ENCODE measurements at regions not wholly inside any gene's neighbourhood (a gene's known extent, or its start where the extent isn't known, plus 50 kb on each side); places are given as distances from the start of the nearest gene placed in this dataset.
"Not testable (repeated sequence)": the region's sequence is repeated elsewhere in the genome, so short reads cannot be mapped to it uniquely, and the experiment has no call there.

DNA sequence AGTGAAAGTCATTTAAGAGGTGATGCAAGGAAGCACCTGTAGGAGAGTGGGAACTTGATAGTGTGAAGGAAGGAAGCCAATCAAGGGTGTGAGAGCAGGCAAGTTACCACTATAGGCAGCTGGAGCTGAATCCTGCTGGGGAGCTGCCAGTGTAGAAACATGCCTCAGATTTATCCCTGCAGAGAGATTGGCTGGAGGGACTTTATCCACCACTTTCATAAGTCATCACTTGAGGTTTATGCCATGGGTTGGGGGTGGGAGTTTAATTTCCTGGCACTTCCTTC lies 443.6 kb downstream of the PLPP3 start:
- H3K4me1 Mint-ChIP-seq (ENCODE audit: low read depth): no peaks in the 10 kb centered on the region
- no peaks in the 10 kb centered on the region for H3K9me3 Mint-ChIP-seq
- no peak for DNase-seq
- H3K27ac Mint-ChIP-seq: no peak overlapping the region
- H3K27me3 Mint-ChIP-seq (ENCODE audit: low read depth): no peaks in the 10 kb centered on the region
- no peak overlapping the region for H3K4me3 Mint-ChIP-seq
- H3K36me3 Mint-ChIP-seq (ENCODE audit: insufficient read depth in 2 of 2): no peaks in the 10 kb centered on the region
- no peak for ATAC-seq (replicated peaks in 1 of 2)

DNA sequence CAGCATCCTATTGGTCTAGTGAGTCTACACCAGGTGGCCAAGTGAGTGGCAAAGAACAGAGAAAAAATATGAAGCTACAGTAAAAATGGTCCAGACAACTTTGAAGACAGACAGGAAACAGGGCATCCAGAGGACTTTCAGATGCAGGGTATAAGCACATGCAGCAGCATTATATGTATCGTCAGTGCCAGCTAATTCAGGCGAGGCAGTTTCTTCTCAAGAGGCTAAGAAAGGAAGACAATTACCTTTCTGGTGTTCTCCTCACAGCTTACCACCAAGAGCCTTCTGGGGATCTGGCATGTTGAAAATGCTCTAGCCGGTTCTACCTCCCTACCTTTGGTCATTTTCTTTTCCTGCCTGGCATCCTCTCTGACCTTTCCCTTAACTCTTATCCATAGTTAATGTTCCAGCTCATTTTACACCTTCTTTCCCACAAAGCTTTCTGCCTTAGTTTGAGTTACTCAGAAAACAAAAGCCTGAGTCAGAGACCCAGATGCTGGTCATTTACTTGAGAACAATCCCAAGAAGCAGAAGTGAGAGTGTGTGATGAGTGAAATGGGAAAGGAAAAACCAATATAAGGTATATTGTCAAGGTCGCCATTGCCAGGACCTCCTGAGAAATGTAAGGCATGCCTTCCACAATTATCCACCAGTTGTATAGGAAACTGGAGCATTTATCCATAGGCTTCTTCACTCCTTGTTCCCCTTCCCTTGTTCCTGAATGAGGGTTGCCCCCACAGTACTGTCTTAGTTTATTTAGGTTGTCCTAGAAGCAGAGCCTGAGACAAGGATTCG lies 444.1 kb downstream of the PLPP3 start:
- Mint-ChIP-seq H3K27ac (no peak overlapping the region), H3K4me3 (no peak overlapping the region), H3K36me3 (ENCODE audit: insufficient read depth in 2 of 2) (no peaks in the 10 kb centered on the region), H3K4me1 (ENCODE audit: low read depth) (no peaks in the 10 kb centered on the region), H3K9me3 (no peaks in the 10 kb centered on the region), H3K27me3 (ENCODE audit: low read depth) (no peaks in the 10 kb centered on the region)
- no peak for ATAC-seq (replicated peaks in 1 of 2)
- no peak for DNase-seq

DNA sequence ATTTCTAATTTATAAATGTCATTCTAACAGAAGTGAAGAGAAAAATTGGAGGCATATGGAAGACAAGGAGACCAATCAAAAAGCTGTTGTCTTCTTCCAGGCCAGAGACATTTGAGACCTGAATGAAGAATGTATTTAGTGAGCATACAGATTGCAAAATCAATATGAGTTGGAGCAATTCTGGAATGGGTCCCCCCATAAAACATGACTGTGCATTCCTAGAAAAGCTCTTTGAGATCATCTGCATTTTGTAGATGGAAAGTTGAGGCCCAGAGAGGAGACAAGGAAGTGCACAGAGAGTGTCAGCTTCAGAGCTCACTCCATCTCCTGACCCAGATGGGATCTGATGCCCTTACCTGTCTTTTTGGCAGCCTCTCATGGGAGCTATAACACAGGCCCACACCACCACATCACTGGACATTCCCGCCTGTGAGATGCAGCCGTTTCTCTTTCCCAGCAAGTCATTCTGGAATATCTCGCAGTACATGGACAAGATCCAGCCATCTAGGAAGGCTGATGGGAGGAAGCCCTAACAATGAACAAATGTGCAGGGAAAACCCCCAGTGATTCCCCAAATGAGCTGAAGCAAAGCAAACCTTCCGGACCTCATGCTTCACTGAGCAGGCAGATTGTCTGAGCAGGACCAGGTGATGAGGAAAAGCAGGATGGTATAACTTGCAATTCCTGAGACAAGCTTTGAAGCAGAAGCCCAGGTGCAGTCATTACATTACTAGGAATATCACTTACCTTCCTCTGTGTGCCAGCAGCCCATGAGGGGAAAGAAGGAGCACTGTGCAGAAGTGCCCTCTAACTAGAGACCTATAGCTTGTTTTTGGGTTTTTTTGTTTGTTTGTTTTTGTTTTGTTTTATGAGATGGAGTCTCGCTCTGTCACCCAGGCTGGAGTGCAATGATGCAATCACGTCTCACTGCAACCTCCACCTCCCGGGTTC lies 445.6 kb downstream of the PLPP3 start:
- no peaks in the 10 kb centered on the region for H3K4me1 Mint-ChIP-seq (ENCODE audit: low read depth)
- H3K27me3 Mint-ChIP-seq (ENCODE audit: low read depth): no peaks in the 10 kb centered on the region
- H3K27ac Mint-ChIP-seq: no peak overlapping the region
- no peaks in the 10 kb centered on the region for H3K36me3 Mint-ChIP-seq (ENCODE audit: insufficient read depth in 2 of 2)
- DNase-seq: no peak
- peaks cover 2% of the 10 kb centered on the region in 2 donors for H3K9me3 Mint-ChIP-seq
- no peak overlapping the region for H3K4me3 Mint-ChIP-seq
- ATAC-seq (replicated peaks in 1 of 2): no peak

DNA sequence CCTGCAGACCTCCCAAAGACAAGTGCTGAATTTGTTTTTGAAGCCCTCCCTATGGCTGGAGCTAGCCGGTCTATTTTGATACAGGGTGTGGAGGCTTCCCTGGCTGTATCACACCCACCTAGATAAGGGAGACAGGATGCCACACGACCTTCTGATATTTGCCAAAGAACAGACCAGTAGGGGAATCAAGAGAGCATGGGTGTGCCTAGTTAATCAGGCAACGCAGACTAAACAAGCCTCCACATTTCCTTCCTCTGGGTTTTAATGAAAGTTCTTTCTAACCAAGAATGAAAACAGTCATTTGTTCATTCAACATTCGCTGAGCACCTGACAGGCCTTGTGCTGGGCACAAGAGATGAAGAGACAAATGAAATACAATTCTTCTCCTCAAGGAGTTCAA lies 446.8 kb downstream of the PLPP3 start:
- Mint-ChIP-seq H3K36me3 (ENCODE audit: insufficient read depth in 2 of 2) (no peaks in the 10 kb centered on the region), H3K27me3 (ENCODE audit: low read depth) (no peaks in the 10 kb centered on the region), H3K4me3 (no peak overlapping the region), H3K9me3 (peaks cover 2 to 4% of the 10 kb centered on the region in 2 donors), H3K4me1 (ENCODE audit: low read depth) (no peaks in the 10 kb centered on the region), H3K27ac (no peak overlapping the region)
- DNase-seq (no peak), ATAC-seq (replicated peaks in 1 of 2) (no peak)

DNA sequence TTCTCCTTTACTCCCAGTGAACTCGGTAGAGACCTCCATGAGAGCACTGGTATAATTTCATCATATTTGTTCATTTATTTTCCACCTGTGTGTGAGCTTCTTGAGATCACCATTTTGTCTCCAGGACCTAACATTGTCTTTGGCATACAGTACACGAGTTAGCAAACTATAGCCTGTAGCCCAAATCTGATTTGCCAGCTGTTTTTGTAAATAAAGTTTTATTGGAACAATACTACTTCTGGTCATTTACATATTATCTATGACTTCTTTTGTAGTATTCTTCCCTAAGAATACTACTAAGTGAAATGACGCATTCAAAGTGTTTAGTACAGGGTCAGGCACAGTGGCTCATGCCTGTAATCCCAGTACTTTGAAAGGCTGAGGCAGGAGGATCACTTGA lies 449.5 kb downstream of the PLPP3 start:
- H3K27me3 Mint-ChIP-seq (ENCODE audit: low read depth): no peaks in the 10 kb centered on the region
- H3K27ac Mint-ChIP-seq: no peak overlapping the region
- ATAC-seq (replicated peaks in 1 of 2): no peak
- no peak for DNase-seq
- H3K4me1 Mint-ChIP-seq (ENCODE audit: low read depth): no peaks in the 10 kb centered on the region
- no peak overlapping the region for H3K4me3 Mint-ChIP-seq
- H3K9me3 Mint-ChIP-seq: peaks cover 4 to 6% of the 10 kb centered on the region in 2 donors
- H3K36me3 Mint-ChIP-seq (ENCODE audit: insufficient read depth in 2 of 2): no peaks in the 10 kb centered on the region

DNA sequence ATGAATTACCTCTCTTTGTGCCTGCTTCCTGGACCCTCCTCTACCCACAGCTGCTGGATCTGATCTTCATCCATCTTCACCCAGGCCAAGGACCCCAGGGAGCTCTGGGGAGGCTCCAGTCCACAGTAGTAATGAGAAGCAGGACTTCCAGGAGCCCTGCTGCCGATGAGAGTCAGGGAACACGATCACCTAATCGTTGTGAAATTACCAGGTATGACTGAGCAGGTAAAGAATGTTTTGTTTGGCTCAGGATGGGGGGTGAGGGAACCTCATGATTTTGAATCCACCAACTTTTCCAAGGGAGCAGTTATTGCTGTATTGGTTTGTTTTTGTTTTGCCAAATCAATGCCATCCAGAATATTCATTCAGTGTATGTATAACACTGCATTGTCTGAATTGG lies 454.0 kb downstream of the PLPP3 start:
- H3K27ac Mint-ChIP-seq: no peak overlapping the region
- ATAC-seq (replicated peaks in 1 of 2): no peak
- H3K36me3 Mint-ChIP-seq (ENCODE audit: insufficient read depth in 2 of 2): no peaks in the 10 kb centered on the region
- H3K4me3 Mint-ChIP-seq: no peak overlapping the region
- no peaks in the 10 kb centered on the region for H3K4me1 Mint-ChIP-seq (ENCODE audit: low read depth)
- no peaks in the 10 kb centered on the region for H3K27me3 Mint-ChIP-seq (ENCODE audit: low read depth)
- peaks cover 8 to 11% of the 10 kb centered on the region in 2 donors for H3K9me3 Mint-ChIP-seq
- no peak for DNase-seq

DNA sequence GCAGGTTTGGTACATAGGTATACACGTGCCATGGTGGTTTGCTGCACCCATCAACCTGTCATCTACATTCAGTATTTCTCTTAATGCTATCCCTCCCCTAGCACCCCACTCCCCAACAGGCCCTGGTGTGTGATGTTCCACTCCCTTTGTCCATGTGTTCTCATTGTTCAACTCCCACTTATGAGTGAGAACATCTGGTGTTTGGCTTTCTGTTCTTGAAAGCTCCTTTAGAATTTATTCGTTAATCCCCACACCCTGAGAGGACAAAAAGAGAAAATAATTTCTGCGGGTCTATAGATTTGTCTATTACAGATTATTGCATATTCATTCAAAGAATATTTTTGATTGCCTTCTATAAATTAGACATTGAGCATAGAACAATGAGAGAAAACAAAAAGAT lies 455.5 kb downstream of the PLPP3 start:
- DNase-seq: no peak
- Mint-ChIP-seq H3K4me1 (ENCODE audit: low read depth) (no peaks in the 10 kb centered on the region), H3K27me3 (ENCODE audit: low read depth) (no peaks in the 10 kb centered on the region), H3K4me3 (no peak overlapping the region), H3K27ac (no peak overlapping the region), H3K9me3 (peaks cover 6 to 9% of the 10 kb centered on the region in 2 donors), H3K36me3 (ENCODE audit: insufficient read depth in 2 of 2) (no peaks in the 10 kb centered on the region)
- ATAC-seq (replicated peaks in 1 of 2): no peak

DNA sequence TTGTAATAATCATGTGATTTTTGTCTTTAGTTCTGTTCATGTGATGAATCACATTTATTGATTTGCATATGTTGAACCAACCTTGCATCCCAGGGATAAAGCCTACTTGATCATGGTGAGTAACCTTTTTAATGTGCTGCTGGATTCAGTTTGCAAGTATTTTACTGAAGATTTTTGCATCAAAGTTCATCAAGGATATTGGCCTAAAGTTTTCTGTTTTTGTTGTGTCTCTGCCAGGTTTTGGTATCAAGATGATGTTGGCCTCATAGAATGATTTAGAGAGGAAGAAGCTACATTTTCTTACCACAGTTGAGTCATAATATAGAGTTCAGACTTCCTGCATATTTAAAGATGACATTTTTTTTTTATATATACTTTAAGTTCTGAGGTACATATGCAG lies 455.9 kb downstream of the PLPP3 start:
- peaks cover 4 to 9% of the 10 kb centered on the region in 2 donors for H3K9me3 Mint-ChIP-seq
- DNase-seq (no peak), ATAC-seq (replicated peaks in 1 of 2) (no peak)
- H3K4me3 Mint-ChIP-seq: no peak overlapping the region
- H3K27ac Mint-ChIP-seq: no peak overlapping the region
- no peaks in the 10 kb centered on the region for H3K36me3 Mint-ChIP-seq (ENCODE audit: insufficient read depth in 2 of 2)
- H3K4me1 Mint-ChIP-seq (ENCODE audit: low read depth): no peaks in the 10 kb centered on the region
- no peaks in the 10 kb centered on the region for H3K27me3 Mint-ChIP-seq (ENCODE audit: low read depth)

DNA sequence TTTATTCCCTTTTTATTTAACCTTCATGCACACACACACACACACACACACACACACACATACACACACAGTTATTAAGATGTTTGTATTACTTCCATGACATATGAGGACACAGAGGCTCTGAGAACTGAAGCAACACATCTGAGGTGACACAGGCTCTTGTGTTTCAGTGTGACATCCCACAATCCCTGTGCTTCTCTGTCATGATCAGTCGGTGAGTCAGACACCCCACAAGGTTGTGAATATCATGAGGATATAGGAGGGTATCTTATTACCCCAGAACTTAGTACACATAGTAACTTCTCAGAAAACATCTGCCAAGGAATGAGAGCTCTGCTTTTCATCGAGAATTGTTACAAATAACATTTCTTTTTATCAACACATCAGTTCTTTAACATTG lies 459.3 kb downstream of the PLPP3 start:
- Mint-ChIP-seq H3K4me3 (no peak overlapping the region), H3K27ac (no peak overlapping the region), H3K4me1 (ENCODE audit: low read depth) (no peaks in the 10 kb centered on the region), H3K27me3 (ENCODE audit: low read depth) (no peaks in the 10 kb centered on the region), H3K36me3 (ENCODE audit: insufficient read depth in 2 of 2) (no peaks in the 10 kb centered on the region), H3K9me3 (peaks cover 4 to 8% of the 10 kb centered on the region in 2 donors)
- ATAC-seq (replicated peaks in 1 of 2): no peak
- DNase-seq: no peak

DNA sequence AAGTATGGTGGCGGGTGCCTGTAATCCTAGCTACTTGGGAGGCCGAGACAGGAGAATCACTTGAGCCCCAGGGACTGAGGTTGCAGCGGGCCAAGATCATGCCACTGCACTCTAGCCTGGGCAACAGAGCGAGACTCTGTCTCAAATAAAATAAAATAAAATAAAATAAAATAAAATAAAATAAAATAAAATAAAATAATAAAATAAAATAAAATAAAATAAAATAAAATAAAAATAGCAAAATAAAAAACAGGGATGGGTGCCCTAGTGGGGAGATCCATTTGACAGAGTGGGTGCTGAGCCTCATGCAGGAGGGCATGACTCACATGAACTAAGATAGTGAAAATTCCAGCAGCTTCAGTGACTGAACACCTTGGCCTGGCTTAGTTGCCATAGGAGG lies 460.7 kb downstream of the PLPP3 start:
- H3K4me1 Mint-ChIP-seq (ENCODE audit: low read depth); H3K27me3 Mint-ChIP-seq (ENCODE audit: low read depth); H3K36me3 Mint-ChIP-seq (ENCODE audit: insufficient read depth in 2 of 2); H3K4me3 Mint-ChIP-seq; H3K27ac Mint-ChIP-seq; ATAC-seq (replicated peaks in 1 of 2); H3K9me3 Mint-ChIP-seq; DNase-seq: not testable (repeated sequence)

DNA sequence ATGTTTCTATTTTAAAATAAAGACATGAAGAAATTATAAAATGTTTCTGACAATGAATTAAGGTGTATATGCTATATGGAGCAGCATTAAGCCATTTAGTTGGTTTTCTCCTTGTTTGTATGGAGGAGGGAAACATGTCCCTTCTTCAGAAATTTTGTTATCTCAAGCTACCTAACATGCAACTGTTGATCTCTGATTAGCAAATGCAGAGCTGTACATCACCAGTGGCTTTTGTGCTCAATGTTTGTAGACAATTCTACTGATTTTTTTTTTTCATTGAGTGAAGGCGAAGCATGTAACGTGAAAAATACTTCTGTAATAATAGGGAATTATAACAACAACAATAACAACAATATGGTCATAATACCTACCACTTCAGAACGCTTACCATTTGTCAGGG lies 463.7 kb downstream of the PLPP3 start:
- no peak for DNase-seq
- H3K36me3 Mint-ChIP-seq (ENCODE audit: insufficient read depth in 2 of 2): no peaks in the 10 kb centered on the region
- no peaks in the 10 kb centered on the region for H3K27me3 Mint-ChIP-seq (ENCODE audit: low read depth)
- no peak overlapping the region for H3K4me3 Mint-ChIP-seq
- no peak for ATAC-seq (replicated peaks in 1 of 2)
- H3K4me1 Mint-ChIP-seq (ENCODE audit: low read depth): no peaks in the 10 kb centered on the region
- peaks cover 2% of the 10 kb centered on the region in 2 donors for H3K9me3 Mint-ChIP-seq
- H3K27ac Mint-ChIP-seq: no peak overlapping the region

DNA sequence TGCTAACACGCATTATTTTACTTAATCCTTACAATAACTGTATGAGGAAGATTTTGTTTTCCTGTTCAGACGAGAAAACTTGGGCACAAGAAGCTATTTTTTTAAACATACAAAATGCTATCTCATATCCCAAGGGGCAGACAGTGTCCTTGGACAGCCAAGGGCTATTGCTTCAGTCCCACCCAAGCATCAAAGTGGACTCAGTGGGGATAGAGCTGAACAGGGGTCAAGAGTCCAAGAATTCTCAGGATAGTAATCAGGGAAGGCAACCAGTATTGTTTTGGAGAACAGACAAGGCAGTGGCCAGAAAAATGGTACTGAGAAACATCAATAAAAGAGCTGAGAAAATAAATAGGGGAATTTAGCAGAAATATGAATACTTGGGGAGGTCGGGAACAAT lies 465.7 kb downstream of the PLPP3 start:
- peaks cover 2% of the 10 kb centered on the region in 2 donors for H3K9me3 Mint-ChIP-seq
- no peak for DNase-seq

DNA sequence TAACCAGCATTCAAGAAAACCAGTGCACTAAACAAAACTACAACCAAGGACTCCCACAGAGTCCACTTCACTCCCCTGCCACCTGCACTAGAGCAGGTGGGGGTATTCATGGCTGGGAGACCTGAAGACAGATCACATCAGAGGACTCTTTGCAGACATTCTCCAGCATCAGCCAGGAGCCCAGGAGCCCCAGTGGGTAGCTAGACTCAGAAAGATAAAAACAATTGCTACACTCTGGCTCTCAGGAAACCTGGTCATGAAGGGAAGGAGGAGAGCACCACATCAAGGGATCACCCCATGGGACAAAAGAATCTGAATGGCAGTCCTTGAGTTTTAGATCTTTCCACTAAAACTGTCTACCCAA lies 472.1 kb downstream of the PLPP3 start:
- Mint-ChIP-seq H3K4me1 (ENCODE audit: low read depth) (no peaks in the 10 kb centered on the region), H3K36me3 (ENCODE audit: insufficient read depth in 2 of 2) (peaks cover 0 to 2% of the 10 kb centered on the region in 2 donors), H3K27me3 (ENCODE audit: low read depth) (no peaks in the 10 kb centered on the region), H3K27ac (no peak overlapping the region), H3K9me3 (peaks cover 8 to 10% of the 10 kb centered on the region in 2 donors), H3K4me3 (no peak overlapping the region)
- DNase-seq: no peak
- no peak for ATAC-seq (replicated peaks in 1 of 2)

More for the DNA sequence above, 465.7 kb downstream of the PLPP3 start:
- Mint-ChIP-seq H3K4me3 (no peak overlapping the region), H3K4me1 (ENCODE audit: low read depth) (no peaks in the 10 kb centered on the region), H3K36me3 (ENCODE audit: insufficient read depth in 2 of 2) (no peaks in the 10 kb centered on the region), H3K27me3 (ENCODE audit: low read depth) (no peaks in the 10 kb centered on the region), H3K27ac (no peak overlapping the region)
- ATAC-seq (replicated peaks in 1 of 2): no peak

Data from activated T-cell treated with anti-CD3 and anti-CD28 coated beads, Interleukin-2, amount 50 U/mL, for 72 hours (primary cell).